GM18873 (cell line): ENCODE measurements at regions not wholly inside any gene's neighbourhood (a gene's known extent, or its start where the extent isn't known, plus 50 kb on each side); places are given as distances from the start of the nearest gene placed in this dataset.

Experiments
- ATAC-seq: cut with Tn5 transposase; IDR thresholded peaks from one replicate; pipeline ENCODE4 v1.9.1; 2021; ENCODE audit warnings: mild to moderate bottlenecking, moderate library complexity, moderate number of reproducible peaks; ENCODE audit not compliant: unreplicated experiment, low FRiP score

DNA sequence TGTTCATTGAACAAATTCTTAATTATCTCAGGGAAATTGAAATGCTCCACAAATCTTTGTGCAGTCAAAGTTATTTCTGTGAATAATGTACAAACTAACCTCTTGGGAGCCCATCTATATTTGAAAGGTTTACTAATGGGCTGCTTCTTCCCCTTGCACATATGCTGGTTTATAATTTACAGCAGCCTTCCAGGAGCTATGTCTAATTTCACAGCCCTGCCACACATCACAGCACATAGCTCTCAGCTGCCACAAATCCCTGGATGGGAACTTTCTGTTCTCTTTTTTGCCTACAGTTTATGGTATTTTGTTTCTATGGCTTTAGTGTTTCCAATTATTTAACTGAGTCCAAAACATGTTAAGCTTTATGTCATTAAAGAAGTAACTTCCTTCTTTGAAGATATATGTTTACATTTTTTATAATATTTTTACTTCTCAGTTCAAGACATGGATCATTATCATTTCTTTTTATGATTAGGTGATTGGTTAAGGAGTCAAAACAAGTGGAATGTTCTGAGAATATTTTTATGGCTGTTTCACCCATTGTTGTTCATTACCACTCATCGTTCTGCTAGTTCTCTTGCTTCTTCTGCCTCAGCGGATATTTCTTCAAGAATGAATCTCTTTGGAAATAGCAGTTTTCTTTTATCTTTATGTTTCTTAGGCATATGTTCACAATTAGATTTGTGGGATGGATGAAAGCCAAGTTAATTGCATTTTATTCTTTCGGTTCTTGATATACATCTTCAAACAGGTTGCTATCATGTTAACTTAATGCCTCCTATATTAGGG lies 475.6 kb upstream of the MIS18BP1 start:
- no peak for ATAC-seq

DNA sequence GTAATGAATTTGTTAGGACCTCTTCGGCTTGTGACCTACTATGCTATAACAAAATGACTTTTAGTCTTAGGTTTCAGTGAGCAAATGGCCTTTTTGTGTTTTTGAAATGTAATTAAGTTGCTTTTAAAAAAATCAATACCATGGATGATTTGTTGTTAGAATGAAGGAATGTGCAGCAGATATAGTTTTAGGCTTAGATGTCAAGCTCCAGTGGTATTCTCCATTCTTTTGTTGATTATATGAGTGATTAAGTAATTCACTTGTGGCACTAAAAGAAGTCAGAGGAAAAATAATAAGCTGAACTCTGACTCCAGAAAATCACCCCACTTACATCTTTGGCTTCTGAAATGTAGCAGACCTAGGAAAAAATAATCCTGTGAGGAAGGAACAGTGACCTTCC lies 474.1 kb upstream of the MIS18BP1 start:
- no peak for ATAC-seq

DNA sequence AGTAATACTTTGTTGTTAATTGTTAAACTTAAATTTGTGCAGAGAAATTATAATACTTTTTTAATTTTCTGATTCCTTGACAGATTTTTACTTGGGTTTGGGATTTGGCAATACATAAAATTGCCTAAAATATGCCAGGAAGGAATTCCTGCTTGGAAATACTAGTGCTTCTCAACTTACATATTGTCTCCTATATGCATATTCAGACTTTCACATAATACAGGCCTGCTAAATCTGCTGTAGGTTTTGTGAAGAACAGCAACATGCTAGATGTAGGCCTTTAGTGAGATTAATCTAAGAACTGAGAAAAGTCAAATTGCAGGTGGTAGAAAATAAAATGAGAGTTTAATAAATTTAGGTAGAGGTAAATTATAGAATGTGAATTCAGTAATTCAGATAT lies 468.5 kb upstream of the MIS18BP1 start:
- no peak for ATAC-seq

DNA sequence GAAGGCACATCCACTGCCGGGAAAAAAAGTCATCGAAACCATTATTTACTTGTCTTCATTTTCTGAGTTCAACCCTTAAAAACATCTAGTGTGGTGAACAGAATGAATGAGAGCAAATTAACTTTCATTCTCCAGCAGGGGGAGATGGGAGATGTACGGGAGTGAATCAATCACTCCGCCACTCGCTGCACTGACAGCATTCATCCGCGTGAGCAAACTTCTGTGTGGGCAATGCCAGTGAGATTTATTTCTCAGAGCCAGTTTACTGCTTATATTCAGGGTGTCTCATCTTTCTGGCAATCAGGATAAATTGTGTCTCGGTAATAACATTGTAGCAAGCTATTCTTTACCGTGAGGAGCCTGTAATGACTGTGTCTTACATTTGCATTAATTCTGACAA lies 463.6 kb upstream of the MIS18BP1 start:
- ATAC-seq = no peak

DNA sequence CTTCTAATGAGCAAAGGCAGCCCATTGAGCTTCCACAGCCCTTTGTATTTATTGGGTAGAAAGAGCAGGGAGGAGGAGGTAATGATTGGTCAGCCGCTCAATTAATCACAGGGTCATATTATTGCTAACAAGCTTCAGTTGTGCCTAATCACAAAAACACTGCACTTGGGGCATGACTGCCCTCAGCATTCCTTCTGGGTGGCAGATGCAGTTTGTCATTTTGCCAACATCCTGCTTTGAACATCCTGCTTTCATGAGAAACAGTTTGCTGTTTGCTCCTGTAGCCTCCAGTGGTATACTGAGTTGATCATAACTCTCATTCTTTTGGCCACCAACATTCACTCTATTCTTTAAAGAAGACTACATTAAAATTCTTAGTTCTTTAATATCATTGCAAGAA lies 462.9 kb upstream of the MIS18BP1 start:
- ATAC-seq = no peak

DNA sequence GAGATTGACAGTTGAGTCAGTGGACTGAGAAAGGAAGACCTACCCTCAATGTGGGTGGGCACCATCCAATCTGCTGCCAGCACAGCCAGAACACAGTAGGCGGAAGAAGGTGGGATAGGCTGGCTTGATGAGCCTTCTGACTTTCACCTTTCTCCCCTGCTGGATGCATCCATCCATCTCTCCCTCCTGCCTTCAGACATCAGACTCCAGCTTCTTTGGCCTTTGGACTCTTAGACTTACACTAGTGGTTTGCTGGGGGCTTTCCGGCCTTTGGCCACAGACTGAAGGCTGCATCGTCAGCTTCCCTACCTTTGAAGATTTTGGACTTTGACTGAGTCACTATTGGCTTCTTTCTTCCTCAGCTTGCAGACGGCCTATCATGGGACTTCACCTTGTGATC lies 456.5 kb upstream of the MIS18BP1 start:
- ATAC-seq = no peak

DNA sequence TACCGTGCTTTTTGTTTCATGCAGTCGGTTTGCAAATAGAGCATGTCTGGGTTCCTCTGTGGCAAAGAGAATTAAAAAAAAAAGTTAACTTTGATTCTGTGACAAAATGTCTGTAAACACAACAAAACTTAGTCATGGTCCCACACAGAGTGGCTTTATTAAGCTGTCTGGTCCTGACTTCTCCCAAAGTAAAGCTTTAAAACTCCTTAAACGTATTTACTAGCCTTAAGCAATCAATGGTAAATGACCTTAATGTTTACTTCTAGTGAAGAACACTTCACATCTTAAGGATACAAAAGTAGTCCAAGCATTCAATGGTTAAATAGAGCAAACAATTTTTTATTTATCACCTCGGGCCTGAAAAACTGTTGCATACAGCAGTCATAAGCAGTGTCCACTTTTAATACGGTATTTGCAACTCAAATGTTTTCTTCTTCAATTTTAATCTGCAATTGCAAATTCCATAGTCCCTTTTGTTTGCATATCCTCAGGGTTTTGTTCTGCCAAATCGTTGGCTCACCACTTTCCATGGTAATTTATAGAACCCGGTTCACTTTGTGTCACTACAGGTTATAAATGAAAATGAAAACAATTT lies 453.0 kb upstream of the MIS18BP1 start:
- no peak for ATAC-seq

DNA sequence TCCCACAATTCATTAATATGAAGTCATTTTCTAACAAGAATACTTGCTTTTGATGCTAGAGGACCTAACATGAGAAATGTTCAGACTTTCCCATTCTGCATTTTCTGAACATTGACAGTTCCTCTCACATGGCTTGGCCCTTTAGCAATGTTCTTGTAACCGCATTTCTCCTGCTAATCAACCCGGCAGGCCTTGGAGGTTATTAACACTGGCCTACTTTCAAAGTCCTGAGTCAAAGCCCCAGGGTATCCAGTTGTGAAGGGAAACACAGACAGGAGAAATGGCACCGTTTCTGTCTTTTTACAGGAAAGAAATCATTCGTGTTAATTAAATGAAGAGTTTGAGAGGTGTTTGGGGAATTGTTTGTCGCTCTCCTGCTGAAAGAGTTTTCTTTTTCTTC lies 446.5 kb upstream of the MIS18BP1 start:
- no peak for ATAC-seq

DNA sequence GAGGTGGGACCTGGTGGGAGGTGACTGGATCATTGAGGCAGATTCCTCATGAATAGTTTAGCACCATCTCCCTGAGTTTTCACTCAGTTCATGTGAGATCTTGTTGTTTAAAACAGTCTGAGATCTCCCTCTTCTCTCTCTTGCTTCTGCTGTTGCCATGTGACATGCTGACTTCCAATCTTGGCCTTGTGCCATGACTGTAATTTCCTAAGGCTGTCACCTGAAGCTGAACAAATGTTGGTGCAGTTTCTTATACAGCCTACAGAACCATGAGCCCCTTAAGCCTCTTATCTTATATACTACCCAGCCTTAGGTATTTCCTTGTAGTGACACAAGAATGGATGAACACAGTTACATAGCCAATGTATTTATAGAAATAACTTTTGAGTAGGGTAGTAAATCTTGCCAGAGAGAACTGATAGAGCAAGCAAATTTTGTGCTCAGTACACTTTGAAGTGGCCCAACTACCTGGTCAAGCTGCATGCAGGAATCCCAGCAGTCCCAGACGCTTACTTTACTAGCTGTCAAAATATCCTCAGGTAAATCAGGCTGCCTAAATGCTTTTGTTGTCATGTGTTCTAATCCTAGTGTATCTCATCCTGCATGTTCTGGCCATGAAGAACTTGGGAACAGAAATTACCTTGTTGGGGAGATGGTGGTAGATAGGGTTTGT lies 445.6 kb upstream of the MIS18BP1 start:
- no peak for ATAC-seq

DNA sequence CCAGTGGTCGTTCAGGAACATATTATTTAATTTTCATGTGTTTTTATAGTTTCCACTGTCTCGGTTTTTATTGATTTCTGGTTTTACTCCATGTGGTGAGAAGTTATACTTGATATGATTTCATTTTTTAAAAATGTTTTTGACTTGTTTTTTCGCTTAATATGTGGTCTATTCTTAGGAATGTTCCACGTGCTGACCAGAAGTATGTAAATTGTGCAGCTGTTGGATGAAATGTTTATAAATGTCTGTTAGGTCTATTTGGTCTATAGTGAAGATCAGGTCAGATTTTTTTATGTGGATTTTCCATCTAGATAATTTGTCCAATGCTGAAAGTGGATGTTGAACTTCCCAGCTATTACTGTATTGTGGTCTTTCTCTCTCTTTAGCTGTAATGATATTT lies 433.8 kb upstream of the MIS18BP1 start:
- no peak for ATAC-seq

DNA sequence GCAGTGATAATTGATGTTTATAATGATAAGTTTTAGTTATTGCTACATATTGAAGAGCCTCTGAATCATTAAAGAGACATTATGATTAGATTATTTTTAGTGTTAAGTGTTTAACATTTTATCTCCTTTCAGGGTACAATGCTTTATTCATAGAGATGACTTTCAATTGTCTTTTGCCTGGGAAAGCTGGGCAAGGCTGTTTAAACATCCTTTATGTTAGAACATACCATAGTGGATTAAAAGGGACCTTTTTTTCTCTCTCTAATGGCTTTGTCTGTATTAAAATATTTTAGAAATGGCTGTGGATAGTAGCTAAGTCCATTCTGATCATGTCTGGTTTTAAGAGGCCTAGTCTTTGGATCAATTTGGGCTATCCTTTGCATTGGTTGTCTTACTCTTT lies 427.5 kb upstream of the MIS18BP1 start:
- ATAC-seq = no peak

DNA sequence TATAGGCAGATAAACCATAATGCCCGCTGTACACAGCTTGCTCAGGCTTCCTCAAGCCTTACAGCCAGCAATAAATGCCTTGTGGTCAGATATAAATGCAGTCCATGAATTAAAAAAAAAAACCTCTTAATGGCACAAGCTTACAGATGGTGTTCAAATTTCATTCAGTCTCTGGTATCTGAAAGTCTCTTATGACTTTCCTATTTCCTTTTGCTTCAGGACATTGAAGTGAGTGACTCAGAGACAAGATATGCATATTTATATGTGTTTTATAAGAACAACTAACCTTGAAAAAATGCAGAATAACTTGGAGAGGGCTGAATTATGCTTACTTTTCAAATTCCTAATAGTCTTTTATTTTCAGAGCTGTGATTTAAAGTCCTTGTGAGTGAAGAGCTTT lies 426.9 kb upstream of the MIS18BP1 start:
- no peak for ATAC-seq

DNA sequence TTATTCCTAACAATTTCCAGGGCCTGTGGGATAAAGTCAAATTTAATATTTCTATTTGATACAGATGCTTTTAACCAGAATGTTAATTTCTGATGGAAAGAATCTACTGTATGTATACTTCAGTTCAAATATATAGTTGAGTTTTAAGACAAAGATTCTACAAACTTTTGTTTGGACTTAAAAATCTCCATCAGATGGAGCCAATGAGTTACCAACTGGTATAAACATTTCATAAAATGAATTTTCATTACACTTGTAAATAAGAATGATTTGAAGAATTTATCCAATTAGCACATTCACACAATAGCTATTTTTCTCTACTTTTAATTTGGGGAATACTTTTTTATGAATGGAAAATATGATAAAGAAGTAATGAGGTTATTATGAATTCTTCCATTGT lies 425.2 kb upstream of the MIS18BP1 start:
- no peak for ATAC-seq

DNA sequence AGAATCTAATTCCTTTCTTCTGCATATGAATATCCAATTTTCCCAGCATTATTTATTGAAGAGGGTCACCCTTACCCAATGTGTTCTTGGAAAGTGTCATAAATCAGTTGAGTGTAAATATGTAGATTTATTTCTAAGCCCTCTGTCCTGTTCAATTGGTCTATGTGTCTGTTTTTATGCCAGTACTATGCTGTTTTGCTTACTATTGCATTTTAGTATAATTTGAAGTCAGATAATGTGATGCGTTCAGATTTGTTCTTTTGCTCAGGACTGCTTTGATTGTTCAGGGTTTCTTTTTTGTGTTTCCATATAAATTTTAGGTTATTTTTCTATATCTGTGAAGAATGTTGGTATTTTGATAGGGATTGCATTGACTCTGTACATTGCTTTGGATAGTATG lies 420.4 kb upstream of the MIS18BP1 start:
- ATAC-seq = no peak

DNA sequence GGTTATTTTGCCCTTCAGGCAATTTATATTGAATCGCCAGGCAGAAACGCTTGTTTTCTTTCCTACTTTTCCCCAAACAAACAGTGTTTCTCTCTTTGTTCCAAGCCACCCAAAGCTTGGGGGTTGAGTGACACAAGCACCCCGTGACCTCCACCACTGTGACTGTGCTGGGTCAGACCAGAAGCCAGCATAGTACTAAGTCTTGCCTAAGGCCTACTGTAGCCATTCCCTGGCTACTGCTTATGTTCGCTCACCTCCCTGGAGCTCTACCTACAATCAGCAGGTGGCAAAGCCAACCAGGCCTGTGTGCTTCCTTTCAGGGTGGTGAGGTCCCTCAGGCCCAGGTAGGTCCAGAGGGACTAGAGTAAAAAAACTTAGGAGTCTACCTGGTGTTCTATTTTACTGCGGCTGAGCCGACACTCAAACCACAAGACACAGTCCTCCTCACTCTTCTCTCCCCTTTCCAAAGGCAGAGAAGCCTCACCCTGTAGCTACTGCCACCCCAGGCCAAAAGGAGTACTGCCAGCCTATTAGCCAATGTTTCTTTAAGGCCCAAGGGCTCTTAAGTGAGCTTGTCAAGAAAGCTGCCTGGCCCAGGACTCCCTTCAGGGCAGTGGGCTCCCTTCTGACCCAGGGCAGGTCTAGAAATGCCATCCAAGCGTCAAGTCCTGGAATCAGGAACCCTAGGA lies 411.8 kb upstream of the MIS18BP1 start:
- no peak for ATAC-seq

DNA sequence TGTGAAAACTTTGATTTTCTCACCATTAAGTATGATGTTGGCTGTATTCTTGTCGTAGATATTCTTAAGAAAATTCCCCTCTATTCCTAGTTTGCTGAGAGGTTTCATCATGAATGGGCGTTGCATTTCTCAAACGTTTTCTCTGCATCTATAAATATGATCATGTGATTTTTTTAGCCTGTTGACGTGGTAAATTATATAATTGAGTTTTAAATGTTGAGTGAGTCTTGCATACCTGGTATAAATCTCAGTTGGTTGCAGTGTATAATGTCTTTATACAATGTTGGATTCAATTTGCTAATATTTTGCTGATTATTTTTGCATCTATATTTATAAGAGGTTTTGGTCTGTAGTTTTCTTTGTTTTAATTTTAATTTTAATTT lies 405.9 kb upstream of the MIS18BP1 start:
- ATAC-seq = no peak

DNA sequence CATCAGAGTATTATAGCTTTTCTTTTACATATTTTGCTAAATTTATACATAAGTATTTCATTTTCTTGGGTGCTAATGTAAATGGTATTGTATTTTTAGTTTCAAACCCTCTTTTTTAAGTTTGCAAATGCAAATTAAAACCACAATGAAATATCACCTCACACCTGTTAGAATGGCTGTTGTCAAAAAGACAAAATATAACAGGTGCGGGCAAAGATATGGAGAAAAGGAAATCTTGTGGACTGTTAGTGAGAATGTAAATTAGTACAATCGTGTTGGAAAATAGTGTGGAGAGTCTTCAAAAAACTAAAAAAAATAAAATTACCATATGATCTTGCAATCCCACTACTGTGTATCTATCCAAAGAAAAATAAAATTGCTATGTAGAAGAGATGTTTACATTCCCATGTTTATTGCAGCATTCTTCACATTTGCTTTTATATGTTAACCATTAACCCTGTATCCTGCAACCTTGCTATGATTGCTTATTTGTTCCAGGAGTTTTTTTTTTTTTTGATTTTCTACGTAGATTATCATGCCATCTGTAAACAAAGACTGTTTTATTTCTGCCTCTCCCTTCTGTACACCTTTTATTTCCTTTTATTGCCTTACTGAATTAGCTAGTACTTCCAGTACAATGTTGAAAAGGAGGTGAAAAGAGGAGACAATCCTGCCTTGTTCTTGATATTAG lies 405.4 kb upstream of the MIS18BP1 start:
- no peak for ATAC-seq

DNA sequence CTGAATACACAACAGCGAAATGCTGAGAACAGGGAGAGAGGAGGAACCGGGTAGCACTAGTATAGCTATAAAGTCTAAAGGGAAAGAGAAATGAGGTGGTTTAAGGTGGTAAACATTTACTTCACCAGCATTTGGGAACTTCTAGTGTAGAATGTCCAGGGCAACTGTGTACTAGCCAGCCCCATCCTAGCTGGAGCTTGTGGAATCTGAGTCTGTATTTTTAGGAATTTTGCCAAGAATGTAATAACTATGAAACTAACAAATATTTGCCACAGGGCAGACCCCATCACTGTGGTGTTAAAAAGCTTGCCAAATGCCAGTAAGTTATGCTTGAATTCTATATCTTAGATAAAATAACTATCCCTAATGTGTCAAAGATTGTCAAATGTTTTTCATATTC lies 398.9 kb upstream of the MIS18BP1 start:
- ATAC-seq = no peak

DNA sequence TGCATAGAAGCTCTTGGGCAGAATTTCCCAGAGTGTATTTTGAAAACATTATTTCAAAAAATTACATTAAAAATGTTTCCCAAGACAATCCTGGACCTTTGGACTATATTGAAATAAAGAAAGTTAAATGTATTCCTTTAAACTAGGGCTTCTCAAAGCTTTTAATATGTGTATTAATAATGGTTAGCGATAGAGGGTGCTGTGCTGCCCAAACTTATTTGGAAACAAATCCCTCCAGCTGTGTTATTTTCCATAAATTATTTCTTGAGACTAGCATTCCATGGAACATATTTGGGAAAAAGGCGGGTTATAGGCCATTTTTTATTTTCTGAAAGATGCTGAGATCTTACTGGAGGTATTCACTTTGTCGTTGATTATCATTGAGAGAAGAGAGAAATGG lies 397.8 kb upstream of the MIS18BP1 start:
- ATAC-seq = no peak

DNA sequence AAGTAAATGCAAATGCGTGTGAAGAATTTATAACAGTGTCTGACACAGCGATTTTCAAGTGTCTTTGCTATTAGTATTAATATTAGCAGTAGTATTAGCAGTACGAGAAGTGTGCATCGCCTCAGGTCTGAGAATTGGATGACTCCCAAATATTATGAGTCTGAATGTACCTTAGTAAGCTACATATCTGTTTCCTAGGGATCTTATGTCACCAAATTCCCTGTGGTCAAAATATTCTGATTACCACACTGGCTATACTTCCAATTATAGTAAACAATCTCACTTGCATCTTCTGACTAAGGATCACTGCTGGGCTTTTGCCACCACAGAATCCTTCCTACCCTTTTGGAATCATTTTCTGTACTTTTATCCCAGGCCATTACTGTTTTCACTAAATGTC lies 396.0 kb upstream of the MIS18BP1 start:
- ATAC-seq = no peak

DNA sequence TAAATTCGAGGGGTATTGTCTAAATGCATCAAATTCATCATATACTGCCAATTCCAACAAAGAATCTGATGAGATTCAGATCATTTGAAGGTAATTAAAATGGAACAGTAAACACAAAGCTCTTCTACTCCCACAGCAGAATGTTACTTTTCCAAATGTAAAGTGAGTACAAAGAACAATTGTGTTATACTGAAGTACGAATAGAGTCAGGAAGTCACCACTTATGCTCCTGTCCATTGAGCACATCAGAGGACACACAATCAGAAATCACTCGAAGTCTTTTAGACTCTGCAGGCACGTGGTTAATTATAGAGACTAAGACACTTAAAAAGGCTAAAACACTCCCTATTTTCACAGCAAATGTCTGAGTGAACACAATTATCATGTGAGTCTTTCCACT lies 388.5 kb upstream of the MIS18BP1 start:
- no peak for ATAC-seq
